HEK293 (cell line): ENCODE measurements at regions not wholly inside any gene's neighbourhood (a gene's known extent, or its start where the extent isn't known, plus 50 kb on each side); places are given as distances from the start of the nearest gene placed in this dataset.
A peak's percentile ranks its signal among the peaks of the same experiment; 100 is the strongest.

ENCODE experiments used
- CTCF ChIA-PET: fragments of 350-600 bp; formaldehyde crosslinking; extraction: SDS; loops from one replicate; lab custom pipeline; 2021; ENCODE audit warnings: antibody characterized with exemption; lab: Yijun Ruan, JAX
- POLR2A ChIA-PET: fragments of 300-600 bp; formaldehyde crosslinking; extraction: SDS; loops from one replicate; lab custom pipeline; 2020; ENCODE audit warnings: antibody characterized with exemption, inconsistent platforms; lab: Yijun Ruan, JAX
- H3K27ac ChIP-seq: fragments of 200-500 bp; sonication (Bioruptor generic); 2 replicates; pipeline ENCODE4 v1.5.1; 2014; ENCODE audit warnings: low read depth, low read length, control low read depth, inconsistent platforms; ENCODE audit errors: extremely low read depth
- H3K36me3 ChIP-seq, 2 experiments: fragments of 200-500 bp in 1 of 2; sonication (Bioruptor generic) in 1 of 2; 1 replicate in 1 of 2; 2 replicates in 1 of 2; pipeline ENCODE4 v1.5.1; 2014 to 2017; ENCODE audit warnings: inconsistent platforms in 2 of 2, low read length in 2 of 2; ENCODE audit not compliant: control insufficient read depth in 2 of 2, insufficient read depth in 1 of 2
- H3K4me1 ChIP-seq: fragments of 200-500 bp; sonication (Bioruptor generic); 2 replicates; pipeline ENCODE4 v1.5.1; 2014; ENCODE audit warnings: mild to moderate bottlenecking, low read length, inconsistent platforms; ENCODE audit not compliant: control insufficient read depth, insufficient read depth
- H3K4me3 ChIP-seq: 2 replicates; pipeline ENCODE4 v1.5.1; 2011; ENCODE audit warnings: low read depth, mild to moderate bottlenecking, control low read depth, low read length, moderate library complexity
- H3K9me3 ChIP-seq: fragments of 200-500 bp; sonication (Bioruptor generic); 2 replicates; pipeline ENCODE4 v1.5.1; 2014; ENCODE audit warnings: low read depth, low read length, inconsistent platforms; ENCODE audit not compliant: control insufficient read depth, insufficient read depth
- BCL11B ChIP-seq: fragments of 450-650 bp; formaldehyde crosslinking; IDR thresholded peaks from 2 replicates; pipeline ENCODE4 v1.5.1; 2016; ENCODE audit warnings: low read depth, missing biosample characterization, missing genetic modification characterization
- CTCF ChIP-seq: fragments of 450-650 bp; formaldehyde crosslinking; IDR thresholded peaks from 2 replicates; pipeline ENCODE4 v1.5.1; 2016; ENCODE audit warnings: missing biosample characterization, missing genetic modification characterization
- GLIS2 ChIP-seq: fragments of 450-650 bp; formaldehyde crosslinking; IDR thresholded peaks from 2 replicates; pipeline ENCODE4 v1.5.1; 2016; ENCODE audit warnings: missing biosample characterization, missing genetic modification characterization
- INSM2 ChIP-seq: fragments of 450-650 bp; formaldehyde crosslinking; IDR thresholded peaks from 2 replicates; pipeline ENCODE4 v1.5.1; 2016; ENCODE audit warnings: missing biosample characterization, missing genetic modification characterization
- SP7 ChIP-seq: fragments of 450-650 bp; formaldehyde crosslinking; IDR thresholded peaks from 2 replicates; pipeline ENCODE4 v1.5.1; 2016; ENCODE audit warnings: missing biosample characterization, missing genetic modification characterization
- ZBTB49 ChIP-seq: fragments of 450-650 bp; formaldehyde crosslinking; IDR thresholded peaks from 2 replicates; pipeline ENCODE4 v1.5.1; 2016; ENCODE audit warnings: missing biosample characterization, missing genetic modification characterization, low read depth
- ZNF335 ChIP-seq: fragments of 450-650 bp; formaldehyde crosslinking; conservative IDR thresholded peaks from 2 replicates; pipeline ENCODE4 v1.5.1; 2016; ENCODE audit warnings: missing biosample characterization, missing genetic modification characterization
- ZNF394 ChIP-seq: fragments of 450-650 bp; formaldehyde crosslinking; IDR thresholded peaks from 2 replicates; pipeline ENCODE4 v1.5.1; 2016; ENCODE audit warnings: missing biosample characterization, missing genetic modification characterization, mild to moderate bottlenecking, moderate library complexity, borderline replicate concordance
- ZNF521 ChIP-seq: fragments of 450-650 bp; formaldehyde crosslinking; IDR thresholded peaks from 2 replicates; pipeline ENCODE4 v1.5.1; 2017; ENCODE audit warnings: missing biosample characterization, mild to moderate bottlenecking, missing genetic modification characterization
- ZNF529 ChIP-seq: fragments of 450-650 bp; formaldehyde crosslinking; IDR thresholded peaks from 2 replicates; pipeline ENCODE4 v1.5.1; 2017; ENCODE audit warnings: missing genetic modification characterization, missing biosample characterization; ENCODE audit not compliant: insufficient replicate concordance
- ZNF558 ChIP-seq: fragments of 450-650 bp; formaldehyde crosslinking; IDR thresholded peaks from 2 replicates; pipeline ENCODE4 v1.5.1; 2016; ENCODE audit warnings: missing biosample characterization, missing genetic modification characterization
- ZNF610 ChIP-seq: fragments of 450-650 bp; formaldehyde crosslinking; IDR thresholded peaks from 2 replicates; pipeline ENCODE4 v1.5.1; 2016; ENCODE audit warnings: missing biosample characterization, missing genetic modification characterization, borderline replicate concordance
- ZNF626 ChIP-seq: fragments of 450-650 bp; sonication (Bioruptor Pico); formaldehyde crosslinking; IDR thresholded peaks from 2 replicates; pipeline ENCODE4 v1.5.1; 2018; ENCODE audit warnings: missing biosample characterization, missing genetic modification characterization, inconsistent platforms
- ZNF629 ChIP-seq: fragments of 450-650 bp; formaldehyde crosslinking; IDR thresholded peaks from 2 replicates; pipeline ENCODE4 v1.5.1; 2017; ENCODE audit warnings: missing biosample characterization, missing genetic modification characterization
- ZNF645 ChIP-seq: fragments of 450-650 bp; formaldehyde crosslinking; IDR thresholded peaks from 2 replicates; pipeline ENCODE4; 2016; ENCODE audit warnings: missing biosample characterization, missing genetic modification characterization
- ZNF654 ChIP-seq: fragments of 450-650 bp; formaldehyde crosslinking; IDR thresholded peaks from 2 replicates; pipeline ENCODE4 v1.5.1; 2016; ENCODE audit warnings: low read depth, missing biosample characterization, missing genetic modification characterization
- ZSCAN30 ChIP-seq: fragments of 450-650 bp; IDR thresholded peaks from 2 replicates; pipeline ENCODE4 v1.5.1; 2018; ENCODE audit warnings: missing biosample characterization, mild to moderate bottlenecking, missing genetic modification characterization, moderate library complexity
- ZSCAN5A ChIP-seq: fragments of 450-650 bp; formaldehyde crosslinking; IDR thresholded peaks from 2 replicates; pipeline ENCODE4 v1.5.1; 2016; ENCODE audit warnings: missing biosample characterization, missing genetic modification characterization

GRCh38 chr4:121253961-121254360 is 89.8 kb upstream of the TNIP3 start:
- TF ChIP-seq ZNF529 (tag by site-specific recombination) = no peak
- no peak for TF ChIP-seq ZBTB49
- no peak for TF ChIP-seq ZSCAN30 (tag by site-specific recombination)
- TF ChIP-seq INSM2 (tag by site-specific recombination) = no peak
- no peak for TF ChIP-seq ZNF394 (tag by site-specific recombination)
- no peak for TF ChIP-seq ZNF645 (tag by site-specific recombination)
- no peak for TF ChIP-seq BCL11B (tag by site-specific recombination)
- TF ChIP-seq ZSCAN5A (tag by site-specific recombination) = no peak
- no peak for TF ChIP-seq GLIS2 (tag by site-specific recombination)
- TF ChIP-seq ZNF626 = no peak
- TF ChIP-seq ZNF335 (tag by site-specific recombination) = no peak
- no peak for TF ChIP-seq ZNF521 (tag by site-specific recombination)
- TF ChIP-seq ZNF629 (tag by site-specific recombination) = no peak
- no peak for TF ChIP-seq ZNF610 (tag by site-specific recombination)
- TF ChIP-seq, all 188 proteins: peak for 0
- Histone ChIP-seq H3K4me1 (no peaks in the 10 kb centered on the region), H3K36me3 (no peaks in the 10 kb centered on the region), H3K27ac (no peak overlapping the region), H3K4me3 (no peak overlapping the region), H3K9me3 (no peaks in the 10 kb centered on the region)
- CTCF ChIA-PET = interaction anchor here (0.6 to 5.3 kb wide), 2 partner anchors 22 to 62 kb away, joined by 3 to 33 read pairs; no protein-coding TSS in a partner anchor
- POLR2A ChIA-PET = no interaction called here

GRCh38 chr4:121252224-121252806 is 88.2 kb upstream of the TNIP3 start:
- no peak for TF ChIP-seq SP7 (tag by site-specific recombination)
- peak; percentile 33; the same call in 1 of the 2 replicates for TF ChIP-seq ZNF558 (tag by site-specific recombination)
- TF ChIP-seq CTCF (tag by site-specific recombination) = peak; percentile 43
- TF ChIP-seq ZNF654 (tag by site-specific recombination) = peak; percentile 44
- Histone ChIP-seq H3K4me3 (no peak overlapping the region), H3K27ac (no peak overlapping the region), H3K9me3 (no peaks in the 10 kb centered on the region), H3K4me1 (no peaks in the 10 kb centered on the region), H3K36me3 (no peaks in the 10 kb centered on the region)
- ChIA-PET CTCF (interaction anchor here (1.2 to 5.3 kb wide), 5 partner anchors 9 to 64 kb away, joined by 5 to 33 read pairs (median 6); no protein-coding TSS in a partner anchor), POLR2A (no interaction called here)
